ENCODE measurements at regions not wholly inside any gene's neighbourhood (a gene's known extent, or its start where the extent isn't known, plus 50 kb on each side); places are given as distances from the start of the nearest gene placed in this dataset.

GRCh38 chr3:6242104-6242503, 618.8 kb upstream of the GRM7 start:
- no peak for TF ChIP-seq POLR2A (IDR thresholded peaks at IDR 0.05)
- no peak for TF ChIP-seq CTCF (IDR thresholded peaks at IDR 0.05 in 8 of 11, conservative IDR thresholded peaks at IDR 0.05 in 3 of 11)
- TF ChIP-seq POLR2AphosphoS5 (IDR thresholded peaks at IDR 0.05) = no peak

Data from spleen (tissue), 7 donors.